Smooth muscle cell (in vitro differentiated cells): ENCODE measurements at regions not wholly inside any gene's neighbourhood (a gene's known extent, or its start where the extent isn't known, plus 50 kb on each side); places are given as distances from the start of the nearest gene placed in this dataset.

Experiments used
- DNase-seq: peaks from one replicate; lab custom pipeline; 2025; ENCODE audit not compliant: unreplicated experiment; lab: John Stamatoyannopoulos, UW
- H2AFZ ChIP-seq: fragments of 200-600 bp; sonication (generic); 2 replicates; pipeline ENCODE4 v1.6.0; 2016; ENCODE audit warnings: antibody characterized with exemption, low read depth, mild to moderate bottlenecking
- H3F3A ChIP-seq: fragments of 200-600 bp; sonication (generic); 2 replicates; pipeline ENCODE4 v1.6.0; 2017; ENCODE audit warnings: antibody characterized with exemption, low read depth
- H3K27ac ChIP-seq: fragments of 200-600 bp; sonication (generic); 2 replicates; pipeline ENCODE4 v1.5.1; 2016; ENCODE audit warnings: low read depth, mild to moderate bottlenecking
- H3K27me3 ChIP-seq: fragments of 200-600 bp; sonication (generic); 2 replicates; pipeline ENCODE4 v1.6.1; 2016; ENCODE audit warnings: low read depth, mild to moderate bottlenecking
- H3K36me3 ChIP-seq: fragments of 200-600 bp; sonication (generic); 2 replicates; pipeline ENCODE4 v1.5.1; 2016; ENCODE audit warnings: low read depth
- H3K4me1 ChIP-seq: fragments of 200-600 bp; sonication (generic); 2 replicates; pipeline ENCODE4 v1.5.1; 2016; ENCODE audit warnings: low read depth
- H3K4me2 ChIP-seq: fragments of 200-600 bp; sonication (generic); 2 replicates; pipeline ENCODE4 v1.6.0; 2016; ENCODE audit warnings: mild to moderate bottlenecking
- H3K4me3 ChIP-seq: fragments of 200-600 bp; sonication (generic); 2 replicates; pipeline ENCODE4 v1.5.1; 2016; ENCODE audit warnings: mild to moderate bottlenecking
- H3K79me2 ChIP-seq: fragments of 200-600 bp; sonication (generic); 2 replicates; pipeline ENCODE4 v1.6.0; 2016; ENCODE audit warnings: low read depth, mild to moderate bottlenecking
- H3K9ac ChIP-seq: fragments of 200-600 bp; sonication (generic); 2 replicates; pipeline ENCODE4 v1.6.0; 2016; ENCODE audit warnings: low read depth
- H3K9me3 ChIP-seq: fragments of 200-600 bp; sonication (generic); replicated peaks from 2 replicates; pipeline ENCODE4 v1.5.1; 2016; ENCODE audit warnings: low read depth
- H4K20me1 ChIP-seq: fragments of 200-600 bp; sonication (generic); 2 replicates; pipeline ENCODE4 v1.6.0; 2016; ENCODE audit warnings: low read depth
- WGBS: methylation state at CpG from one replicate; pipeline ENCODE4 v1.1.7; 2016; ENCODE audit warnings: low lambda C conversion rate; 5-methylcytosine and 5-hydroxymethylcytosine counted together
- TF ChIP-seq, protein P1 (sequence below): fragments of 200-600 bp; sonication (generic); IDR thresholded peaks from 2 replicates; pipeline ENCODE4 v1.5.1; 2017; ENCODE audit warnings: borderline replicate concordance, mild to moderate bottlenecking, antibody characterized with exemption; ENCODE audit not compliant: insufficient read depth, poor library complexity, severe bottlenecking

DNA sequence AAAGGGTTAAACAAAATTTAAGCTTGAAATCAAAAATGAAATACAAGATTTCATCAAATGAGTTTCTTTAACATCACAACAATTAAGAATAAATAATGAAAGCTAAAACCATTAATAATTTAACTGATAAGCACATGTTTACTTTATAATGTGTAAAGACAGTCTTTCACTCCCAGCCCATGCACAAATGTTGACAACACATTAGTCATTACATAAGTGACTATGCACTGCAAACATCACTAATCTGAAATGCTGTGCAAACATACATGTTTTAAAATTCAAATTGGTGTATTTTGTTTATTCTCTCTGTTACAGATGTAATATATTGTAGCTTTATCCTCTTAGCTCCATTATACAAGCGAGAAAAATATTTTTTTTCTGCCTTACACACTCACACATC lies 220.6 kb upstream of the CPXCR1 start:
- no peaks in the 10 kb centered on the region for H3K79me2 ChIP-seq
- no peaks in the 10 kb centered on the region for H3F3A ChIP-seq
- no peaks in the 10 kb centered on the region for H3K4me1 ChIP-seq
- H3K27ac ChIP-seq = no peak overlapping the region
- no peaks in the 10 kb centered on the region for H3K9me3 ChIP-seq
- TF ChIP-seq, protein P1, sequence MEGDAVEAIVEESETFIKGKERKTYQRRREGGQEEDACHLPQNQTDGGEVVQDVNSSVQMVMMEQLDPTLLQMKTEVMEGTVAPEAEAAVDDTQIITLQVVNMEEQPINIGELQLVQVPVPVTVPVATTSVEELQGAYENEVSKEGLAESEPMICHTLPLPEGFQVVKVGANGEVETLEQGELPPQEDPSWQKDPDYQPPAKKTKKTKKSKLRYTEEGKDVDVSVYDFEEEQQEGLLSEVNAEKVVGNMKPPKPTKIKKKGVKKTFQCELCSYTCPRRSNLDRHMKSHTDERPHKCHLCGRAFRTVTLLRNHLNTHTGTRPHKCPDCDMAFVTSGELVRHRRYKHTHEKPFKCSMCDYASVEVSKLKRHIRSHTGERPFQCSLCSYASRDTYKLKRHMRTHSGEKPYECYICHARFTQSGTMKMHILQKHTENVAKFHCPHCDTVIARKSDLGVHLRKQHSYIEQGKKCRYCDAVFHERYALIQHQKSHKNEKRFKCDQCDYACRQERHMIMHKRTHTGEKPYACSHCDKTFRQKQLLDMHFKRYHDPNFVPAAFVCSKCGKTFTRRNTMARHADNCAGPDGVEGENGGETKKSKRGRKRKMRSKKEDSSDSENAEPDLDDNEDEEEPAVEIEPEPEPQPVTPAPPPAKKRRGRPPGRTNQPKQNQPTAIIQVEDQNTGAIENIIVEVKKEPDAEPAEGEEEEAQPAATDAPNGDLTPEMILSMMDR = no peak
- no peak overlapping the region for H3K9ac ChIP-seq
- H2AFZ ChIP-seq = no peak overlapping the region
- H3K4me3 ChIP-seq = no peak overlapping the region
- DNase-seq = no peak
- H4K20me1 ChIP-seq = no peaks in the 10 kb centered on the region
- WGBS = 100% methylated on average over 1 of the region's 1 CpG
- H3K27me3 ChIP-seq = no peaks in the 10 kb centered on the region
- no peaks in the 10 kb centered on the region for H3K36me3 ChIP-seq
- no peak overlapping the region for H3K4me2 ChIP-seq

DNA sequence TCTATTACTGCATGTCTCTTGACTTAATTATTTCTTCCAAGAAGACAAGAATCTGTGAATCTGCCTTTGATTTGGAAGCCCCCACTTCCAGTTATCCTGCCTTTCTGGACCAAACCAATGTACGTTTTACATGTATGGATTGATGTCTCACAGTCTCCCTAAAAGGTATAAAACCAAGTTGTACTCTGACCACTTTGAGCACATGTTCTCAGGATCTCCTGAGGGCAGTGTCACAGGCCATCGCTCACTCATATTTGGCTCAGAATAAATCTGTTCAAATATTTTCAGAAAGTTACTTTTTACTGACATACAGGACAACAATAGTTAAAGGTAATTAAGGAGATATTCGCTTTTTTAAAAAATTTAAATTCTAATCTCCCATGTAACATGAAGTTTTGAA lies 188.6 kb upstream of the CPXCR1 start:
- H3K79me2 ChIP-seq = no peaks in the 10 kb centered on the region
- no peak overlapping the region for H2AFZ ChIP-seq
- H3K4me3 ChIP-seq = no peak overlapping the region
- H3F3A ChIP-seq = no peaks in the 10 kb centered on the region
- H3K9ac ChIP-seq = no peak overlapping the region
- no peaks in the 10 kb centered on the region for H3K27me3 ChIP-seq
- no peaks in the 10 kb centered on the region for H3K9me3 ChIP-seq
- DNase-seq = no peak
- H4K20me1 ChIP-seq = no peaks in the 10 kb centered on the region
- no peaks in the 10 kb centered on the region for H3K36me3 ChIP-seq
- WGBS = 86% methylated on average over 3 of the region's 3 CpGs
- TF ChIP-seq, protein P1 = no peak
- H3K4me2 ChIP-seq = no peak overlapping the region
- H3K4me1 ChIP-seq = peaks cover 9% of the 10 kb centered on the region
- H3K27ac ChIP-seq = no peak overlapping the region

DNA sequence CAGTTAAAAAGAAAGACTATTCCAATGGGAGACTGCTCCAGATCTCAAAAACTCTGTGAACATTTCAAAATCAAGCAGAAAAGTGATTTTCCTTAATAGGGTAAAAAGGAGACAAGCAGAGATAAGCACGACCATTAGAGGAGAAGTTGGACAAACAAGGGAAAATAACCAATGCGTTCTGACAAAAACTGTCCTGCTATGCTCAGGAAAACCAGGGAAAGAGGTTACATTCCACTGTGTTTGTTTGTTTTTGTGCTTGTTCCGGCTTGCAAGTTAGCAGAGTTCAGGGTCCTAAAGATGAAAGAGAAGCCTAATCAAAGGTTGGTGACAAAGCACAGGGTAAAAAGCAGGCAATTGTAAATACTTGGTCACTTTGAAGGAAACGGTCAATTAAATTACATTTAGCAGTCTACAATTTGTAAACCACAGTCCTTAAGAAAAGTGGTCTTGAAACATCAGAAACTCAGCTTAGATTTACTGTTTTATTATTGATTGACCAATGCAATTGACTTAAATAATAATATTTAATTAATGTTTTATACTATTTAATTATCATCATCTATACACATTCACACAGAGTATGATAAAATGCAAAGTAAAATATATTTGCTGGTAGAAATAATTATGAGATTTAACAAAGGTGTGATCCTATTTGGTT lies 186.2 kb upstream of the CPXCR1 start:
- no peaks in the 10 kb centered on the region for H3F3A ChIP-seq
- peaks cover 9% of the 10 kb centered on the region for H3K4me1 ChIP-seq
- peak overlapping the region; percentile 4 for H3K4me3 ChIP-seq
- TF ChIP-seq, protein P1 = no peak
- no peaks in the 10 kb centered on the region for H3K36me3 ChIP-seq
- no peaks in the 10 kb centered on the region for H3K27me3 ChIP-seq
- H3K9me3 ChIP-seq = no peaks in the 10 kb centered on the region
- H2AFZ ChIP-seq = peak overlapping the region; percentile 89
- no peak for DNase-seq
- no peak overlapping the region for H3K9ac ChIP-seq
- H4K20me1 ChIP-seq = no peaks in the 10 kb centered on the region
- peak overlapping the region; percentile 57 for H3K4me2 ChIP-seq
- WGBS = 37% methylated on average over 4 of the region's 4 CpGs
- no peak overlapping the region for H3K27ac ChIP-seq
- no peaks in the 10 kb centered on the region for H3K79me2 ChIP-seq

DNA sequence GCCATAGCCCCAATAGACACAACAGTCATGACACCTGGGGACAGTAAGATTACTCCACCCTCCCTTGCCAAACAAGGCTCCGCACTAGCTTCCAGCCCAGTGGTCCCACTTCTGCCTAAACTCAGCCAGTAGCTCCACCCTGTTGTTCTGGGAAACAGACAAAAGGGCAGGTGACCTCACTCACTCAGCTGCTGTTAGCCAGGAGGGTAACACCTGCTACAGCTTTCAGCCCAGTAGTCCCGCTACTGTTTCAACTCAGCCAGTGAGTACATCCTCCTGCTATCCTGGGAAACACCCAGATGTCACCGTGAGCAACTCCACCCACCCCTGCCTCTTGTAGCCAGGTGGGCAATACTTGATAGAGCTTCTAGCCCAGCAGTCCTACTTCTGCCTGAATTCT lies 162.7 kb upstream of the CPXCR1 start:
- DNase-seq = no peak
- 99% methylated on average over 3 of the region's 3 CpGs for WGBS
- Histone ChIP-seq H3K9ac (no peak overlapping the region), H3K79me2 (no peaks in the 10 kb centered on the region), H3K4me3 (no peak overlapping the region), H3K9me3 (no peaks in the 10 kb centered on the region), H2AFZ (no peak overlapping the region), H3K4me1 (no peaks in the 10 kb centered on the region), H3K27ac (no peak overlapping the region), H3K4me2 (no peak overlapping the region), H3K36me3 (peaks cover under 1% of the 10 kb centered on the region), H3K27me3 (no peaks in the 10 kb centered on the region), H3F3A (no peaks in the 10 kb centered on the region), H4K20me1 (no peaks in the 10 kb centered on the region)
- TF ChIP-seq, protein P1 = no peak
